IMR-90 (cell line): ENCODE measurements at regions not wholly inside any gene's neighbourhood (a gene's known extent, or its start where the extent isn't known, plus 50 kb on each side); places are given as distances from the start of the nearest gene placed in this dataset.

ENCODE experiments used
- CTCF ChIP-seq: conservative IDR thresholded peaks from 2 replicates; pipeline ENCODE4 v1.5.1; 2012; ENCODE audit warnings: mild to moderate bottlenecking, low read depth, low read length, improper control_type of control experiment
- POLR2A ChIP-seq: IDR thresholded peaks from 2 replicates; pipeline ENCODE4 v1.6.1; 2012; ENCODE audit warnings: mild to moderate bottlenecking, low read depth, low read length

DNA sequence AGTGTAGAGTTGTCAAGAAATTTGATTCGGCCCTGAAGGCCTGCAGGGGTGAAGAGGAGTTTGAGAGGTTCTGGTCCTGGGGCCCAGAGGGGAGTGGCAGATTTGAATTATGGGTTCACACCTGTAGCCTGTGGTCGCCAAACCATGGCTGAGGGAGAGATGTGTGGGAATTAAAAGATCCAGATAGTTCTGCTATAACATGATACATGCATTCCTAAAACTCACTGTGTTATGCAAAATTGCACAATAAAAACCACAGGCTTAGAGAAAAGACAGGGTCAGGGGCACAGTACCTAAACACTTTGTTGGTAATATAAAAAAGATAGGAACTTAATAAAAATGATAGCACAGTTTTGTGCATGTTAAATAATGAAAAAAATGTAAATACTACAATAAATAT lies 106.2 kb downstream of the TMEM30B start:
- no peak for TF ChIP-seq CTCF
- no peak for TF ChIP-seq POLR2A
